ENCODE measurements at regions not wholly inside any gene's neighbourhood (a gene's known extent, or its start where the extent isn't known, plus 50 kb on each side); places are given as distances from the start of the nearest gene placed in this dataset.

DNA sequence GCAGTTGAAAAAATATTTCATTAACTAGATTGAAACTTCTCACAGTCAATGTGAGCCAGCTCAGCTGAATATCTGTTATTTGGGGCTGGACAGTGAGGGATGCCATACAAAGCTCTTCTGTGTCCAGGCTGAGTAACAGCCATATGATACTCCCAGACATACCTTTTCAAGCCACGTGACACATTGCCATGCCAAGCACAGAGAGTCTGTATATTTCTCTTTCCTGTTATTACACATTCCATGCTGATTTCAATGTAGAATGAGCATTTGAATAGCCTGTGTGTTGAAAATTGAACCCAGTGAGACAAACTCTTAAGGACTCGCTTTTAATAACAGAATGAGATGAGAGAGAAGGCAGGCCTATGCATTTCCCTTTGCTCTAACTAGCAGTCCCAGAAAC, 334.7 kb upstream of the RASGRP1 start:
- TF ChIP-seq, protein P1, sequence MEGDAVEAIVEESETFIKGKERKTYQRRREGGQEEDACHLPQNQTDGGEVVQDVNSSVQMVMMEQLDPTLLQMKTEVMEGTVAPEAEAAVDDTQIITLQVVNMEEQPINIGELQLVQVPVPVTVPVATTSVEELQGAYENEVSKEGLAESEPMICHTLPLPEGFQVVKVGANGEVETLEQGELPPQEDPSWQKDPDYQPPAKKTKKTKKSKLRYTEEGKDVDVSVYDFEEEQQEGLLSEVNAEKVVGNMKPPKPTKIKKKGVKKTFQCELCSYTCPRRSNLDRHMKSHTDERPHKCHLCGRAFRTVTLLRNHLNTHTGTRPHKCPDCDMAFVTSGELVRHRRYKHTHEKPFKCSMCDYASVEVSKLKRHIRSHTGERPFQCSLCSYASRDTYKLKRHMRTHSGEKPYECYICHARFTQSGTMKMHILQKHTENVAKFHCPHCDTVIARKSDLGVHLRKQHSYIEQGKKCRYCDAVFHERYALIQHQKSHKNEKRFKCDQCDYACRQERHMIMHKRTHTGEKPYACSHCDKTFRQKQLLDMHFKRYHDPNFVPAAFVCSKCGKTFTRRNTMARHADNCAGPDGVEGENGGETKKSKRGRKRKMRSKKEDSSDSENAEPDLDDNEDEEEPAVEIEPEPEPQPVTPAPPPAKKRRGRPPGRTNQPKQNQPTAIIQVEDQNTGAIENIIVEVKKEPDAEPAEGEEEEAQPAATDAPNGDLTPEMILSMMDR (IDR thresholded peaks at IDR 0.05), result no peak
- TF ChIP-seq POLR2A (IDR thresholded peaks at IDR 0.05), result no peak
